NT2/D1 (cell line): ENCODE measurements at regions not wholly inside any gene's neighbourhood (a gene's known extent, or its start where the extent isn't known, plus 50 kb on each side); places are given as distances from the start of the nearest gene placed in this dataset.

ENCODE experiments used
- SUZ12 ChIP-seq: IDR thresholded peaks from 2 replicates; pipeline ENCODE4 v1.6.1; 2011; ENCODE audit not compliant: insufficient read length, insufficient read depth; ENCODE audit errors: extremely low read depth
- YY1 ChIP-seq: IDR thresholded peaks from 2 replicates; pipeline ENCODE4 v1.6.1; 2011; ENCODE audit not compliant: insufficient read length, insufficient read depth
- ZNF274 ChIP-seq: IDR thresholded peaks from 2 replicates; pipeline ENCODE4 v1.6.1; 2011; ENCODE audit warnings: mild to moderate bottlenecking, low read depth, low read length

DNA sequence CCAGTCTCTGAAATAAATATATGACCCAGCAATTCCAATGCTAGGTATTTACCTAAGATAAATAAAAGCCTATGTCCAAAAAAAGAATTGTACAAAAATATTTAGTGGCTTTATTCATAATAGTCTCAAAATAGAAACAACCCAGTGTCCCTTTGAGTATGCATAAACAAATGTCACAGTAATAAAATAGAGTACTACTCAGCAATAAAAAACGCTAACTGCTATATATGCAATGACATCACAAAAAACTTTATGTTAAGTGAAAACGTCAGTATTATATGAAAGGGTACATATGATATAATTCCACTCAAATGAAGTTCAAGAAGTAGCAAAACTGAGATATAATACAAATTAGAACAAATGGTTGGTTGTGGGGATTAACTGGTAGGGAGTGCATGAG is 286.5 kb upstream of the MAN1A1 start:
- TF ChIP-seq ZNF274 (no peak), YY1 (no peak), SUZ12 (no peak)
